ENCODE measurements at regions not wholly inside any gene's neighbourhood (a gene's known extent, or its start where the extent isn't known, plus 50 kb on each side); places are given as distances from the start of the nearest gene placed in this dataset.
A peak's percentile ranks its signal among the peaks of the same experiment; 100 is the strongest.

GRCh38 chrX:40468033-40468846 lies 112.5 kb upstream of the ATP6AP2 start:
- TF ChIP-seq CTCF (IDR thresholded peaks at IDR 0.05), result peak; percentile 30 to 67 (median 48)
- TF ChIP-seq POLR2AphosphoS5 (IDR thresholded peaks at IDR 0.05), result peak; percentile 79
